ENCODE measurements at regions not wholly inside any gene's neighbourhood (a gene's known extent, or its start where the extent isn't known, plus 50 kb on each side); places are given as distances from the start of the nearest gene placed in this dataset.
A peak's percentile ranks its signal among the peaks of the same experiment; 100 is the strongest.

GRCh38 chr16:31710880-31711279, 162.7 kb upstream of the ZNF267 start:
- Histone ChIP-seq H3K36me3 (ENCODE audit: low read depth) (no peaks in the 10 kb centered on the region), H3K27ac (no peak overlapping the region), H3K79me2 (ENCODE audit: insufficient read depth) (peaks cover 25% of the 10 kb centered on the region), H3K27me3 (replicated peaks; ENCODE audit: insufficient read depth) (no peaks in the 10 kb centered on the region), H4K20me1 (ENCODE audit: insufficient read depth) (no peaks in the 10 kb centered on the region), H3K9me3 (ENCODE audit: low read depth) (no peaks in the 10 kb centered on the region), H3K4me3 (no peak overlapping the region), H3K4me1 (ENCODE audit: insufficient read depth) (peaks cover 15% of the 10 kb centered on the region), H3K9me2 (ENCODE audit: insufficient read depth) (no peaks in the 10 kb centered on the region), H3F3A (ENCODE audit: insufficient read depth) (peaks cover 7% of the 10 kb centered on the region; the same call in 1 of the 2 replicates), H2AFZ (no peak overlapping the region), H3K4me2 (ENCODE audit: unreplicated experiment) (no peak overlapping the region), H3K9ac (no peak overlapping the region)
- no peak for DNase-seq
- in situ Hi-C loops (cut with MboI), result loop anchor here (25.0 kb wide), 2 partner anchors 499 to 749 kb away; partner anchors contain the start of genes PYCARD, PYDC1, SETD1A and TRIM72
- 50 to 51% methylated on average over 5 of the region's 5 CpGs for WGBS, 2 experiments (ENCODE audit: low coverage in 1 of 2, low lambda C conversion rate in 2 of 2, missing lambda C conversion rate in 2 of 2)
- no peak for TF ChIP-seq EZH2 (IDR thresholded peaks at IDR 0.05; ENCODE audit: insufficient read depth, poor library complexity, severe bottlenecking)
- no peak for TF ChIP-seq EZH2phosphoT487 (IDR thresholded peaks at IDR 0.05; ENCODE audit: insufficient read depth, low read depth)

GRCh38 chr16:31711344-31711845, 162.2 kb upstream of the ZNF267 start:
- no peaks in the 10 kb centered on the region for H3K9me2 ChIP-seq (ENCODE audit: insufficient read depth)
- no peaks in the 10 kb centered on the region for H3K27me3 ChIP-seq (replicated peaks; ENCODE audit: insufficient read depth)
- no peak overlapping the region for H2AFZ ChIP-seq
- in situ Hi-C loops (cut with MboI), result loop anchor here (25.0 kb wide), 2 partner anchors 499 to 749 kb away; partner anchors contain the start of genes PYCARD, PYDC1, SETD1A and TRIM72
- no peaks in the 10 kb centered on the region for H3K9me3 ChIP-seq (ENCODE audit: low read depth)
- H3K4me3 ChIP-seq, result no peak overlapping the region
- no peaks in the 10 kb centered on the region for H4K20me1 ChIP-seq (ENCODE audit: insufficient read depth)
- no peak overlapping the region for H3K4me2 ChIP-seq (ENCODE audit: unreplicated experiment)
- 74 to 77% methylated on average over 7 of the region's 7 CpGs for WGBS, 2 experiments (ENCODE audit: low coverage in 1 of 2, low lambda C conversion rate in 2 of 2, missing lambda C conversion rate in 2 of 2)
- TF ChIP-seq EZH2phosphoT487 (IDR thresholded peaks at IDR 0.05; ENCODE audit: insufficient read depth, low read depth) (no peak), EZH2 (IDR thresholded peaks at IDR 0.05; ENCODE audit: insufficient read depth, poor library complexity, severe bottlenecking) (no peak)
- no peak overlapping the region for H3K9ac ChIP-seq
- no peak for DNase-seq
- peaks cover 31% of the 10 kb centered on the region for H3K79me2 ChIP-seq (ENCODE audit: insufficient read depth)
- H3F3A ChIP-seq (ENCODE audit: insufficient read depth), result peaks cover 7% of the 10 kb centered on the region; the same call in 1 of the 2 replicates
- no peak overlapping the region for H3K27ac ChIP-seq
- H3K36me3 ChIP-seq (ENCODE audit: low read depth), result no peaks in the 10 kb centered on the region
- peaks cover 15% of the 10 kb centered on the region for H3K4me1 ChIP-seq (ENCODE audit: insufficient read depth)

GRCh38 chr16:31712064-31712540, 161.5 kb upstream of the ZNF267 start:
- H3K9me2 ChIP-seq (ENCODE audit: insufficient read depth), result no peaks in the 10 kb centered on the region
- H3K27me3 ChIP-seq (replicated peaks; ENCODE audit: insufficient read depth), result no peaks in the 10 kb centered on the region
- no peaks in the 10 kb centered on the region for H4K20me1 ChIP-seq (ENCODE audit: insufficient read depth)
- H3K4me3 ChIP-seq, result no peak overlapping the region
- H3K9me3 ChIP-seq (ENCODE audit: low read depth), result no peaks in the 10 kb centered on the region
- H3K4me1 ChIP-seq (ENCODE audit: insufficient read depth), result peaks cover 15% of the 10 kb centered on the region
- H3K79me2 ChIP-seq (ENCODE audit: insufficient read depth), result peaks cover 38% of the 10 kb centered on the region
- in situ Hi-C loops (cut with MboI), result loop anchor here (25.0 kb wide), 2 partner anchors 500 to 750 kb away; partner anchors contain the start of genes PYCARD, PYDC1, SETD1A and TRIM72
- peaks cover 7% of the 10 kb centered on the region; the same call in 1 of the 2 replicates for H3F3A ChIP-seq (ENCODE audit: insufficient read depth)
- H3K27ac ChIP-seq, result no peak overlapping the region
- TF ChIP-seq EZH2 (IDR thresholded peaks at IDR 0.05; ENCODE audit: insufficient read depth, poor library complexity, severe bottlenecking), result no peak
- no peak for TF ChIP-seq EZH2phosphoT487 (IDR thresholded peaks at IDR 0.05; ENCODE audit: insufficient read depth, low read depth)
- DNase-seq, result no peak
- WGBS, 2 experiments (ENCODE audit: low coverage in 1 of 2, low lambda C conversion rate in 2 of 2, missing lambda C conversion rate in 2 of 2), result 84 to 89% methylated on average over 8 of the region's 8 CpGs
- no peaks in the 10 kb centered on the region for H3K36me3 ChIP-seq (ENCODE audit: low read depth)
- H3K9ac ChIP-seq, result no peak overlapping the region
- no peak overlapping the region for H3K4me2 ChIP-seq (ENCODE audit: unreplicated experiment)
- H2AFZ ChIP-seq, result no peak overlapping the region

- Histone ChIP-seq H3K9ac (peak overlapping the region; percentile 97), H3K27me3 (replicated peaks; ENCODE audit: insufficient read depth) (no peaks in the 10 kb centered on the region), H3K4me3 (peak overlapping the region; percentile 98), H3K27ac (peak overlapping the region; percentile 92), H3K4me2 (ENCODE audit: unreplicated experiment) (peak overlapping the region; percentile 94), H3K9me2 (ENCODE audit: insufficient read depth) (no peaks in the 10 kb centered on the region), H4K20me1 (ENCODE audit: insufficient read depth) (no peaks in the 10 kb centered on the region), H2AFZ (peak overlapping the region; percentile 98), H3F3A (ENCODE audit: insufficient read depth) (peaks cover 7% of the 10 kb centered on the region; the same call in 1 of the 2 replicates), H3K4me1 (ENCODE audit: insufficient read depth) (peaks cover 15% of the 10 kb centered on the region), H3K36me3 (ENCODE audit: low read depth) (no peaks in the 10 kb centered on the region), H3K9me3 (ENCODE audit: low read depth) (no peaks in the 10 kb centered on the region), H3K79me2 (ENCODE audit: insufficient read depth) (peaks cover 50% of the 10 kb centered on the region)
- in situ Hi-C loops (cut with MboI), result loop anchor here (25.0 kb wide), 2 partner anchors 501 to 751 kb away; partner anchors contain the start of genes PYCARD, PYDC1, SETD1A and TRIM72
- DNase-seq, result peak; percentile 96
- TF ChIP-seq EZH2phosphoT487 (IDR thresholded peaks at IDR 0.05; ENCODE audit: insufficient read depth, low read depth) (no peak), EZH2 (IDR thresholded peaks at IDR 0.05; ENCODE audit: insufficient read depth, poor library complexity, severe bottlenecking) (no peak)
- 2 to 4% methylated on average over 52 to 54 of the region's 59 CpGs for WGBS, 2 experiments (ENCODE audit: low coverage in 1 of 2, low lambda C conversion rate in 2 of 2, missing lambda C conversion rate in 2 of 2)
Measured at GRCh38 chr16:31713071-31713944, 160.3 kb upstream of the ZNF267 start.

All from GM23248 (cell line).